Stimulated activated effector memory CD8-positive, alpha-beta T cell treated with anti-CD3 and anti-CD28 coated beads, Interleukin-12 subunit alpha, Interleukin-12 subunit beta, amount 100 ng/mL, for 72 hours (primary cell): ENCODE measurements at regions not wholly inside any gene's neighbourhood (a gene's known extent, or its start where the extent isn't known, plus 50 kb on each side); places are given as distances from the start of the nearest gene placed in this dataset.

Experiments
- ATAC-seq: fragments of 150-1000 bp; cut with Tn5 transposase; 2 replicates; pipeline ENCODE4 v1.10.0; 2021
- DNase-seq, 2 donors: peaks; one replicate each; pipeline ENCODE4 v3.0.0; 2021 to 2022; ENCODE audit warnings: low spot score in 2 of 2
- H3K27ac Mint-ChIP-seq: one replicate; pipeline ENCODE4 v1.8.0; 2022; ENCODE audit warnings: mild to moderate bottlenecking, mixed read lengths
- H3K36me3 Mint-ChIP-seq: one replicate; pipeline ENCODE4 v1.8.0; 2022; ENCODE audit warnings: mild to moderate bottlenecking, mixed read lengths
- H3K4me1 Mint-ChIP-seq: one replicate; pipeline ENCODE4 v1.8.0; 2022; ENCODE audit warnings: mixed read lengths
- H3K4me3 Mint-ChIP-seq: one replicate; pipeline ENCODE4 v1.8.0; 2022; ENCODE audit warnings: mild to moderate bottlenecking, mixed read lengths
- H3K9me3 Mint-ChIP-seq: one replicate; pipeline ENCODE4 v1.8.0; 2022; ENCODE audit warnings: mixed read lengths

- peaks cover 32% of the 10 kb centered on the region for H3K4me1 Mint-ChIP-seq
- H3K27ac Mint-ChIP-seq = no peak overlapping the region
- H3K9me3 Mint-ChIP-seq = no peaks in the 10 kb centered on the region
- H3K36me3 Mint-ChIP-seq = no peaks in the 10 kb centered on the region
- no peak overlapping the region for H3K4me3 Mint-ChIP-seq
- DNase-seq (no peak), ATAC-seq (no peak)
Observed at GRCh38 chr4:10185518-10186227, 69.1 kb upstream of the WDR1 start.

- peaks cover 35% of the 10 kb centered on the region for H3K4me1 Mint-ChIP-seq
- ATAC-seq = no peak
Observed at GRCh38 chr4:10184501-10184938, 67.9 kb upstream of the WDR1 start.

GRCh38 chr4:10184041-10184440, 67.4 kb upstream of the WDR1 start:
- Mint-ChIP-seq H3K36me3 (no peaks in the 10 kb centered on the region), H3K9me3 (no peaks in the 10 kb centered on the region), H3K27ac (peak overlapping the region; percentile 85), H3K4me1 (peaks cover 35% of the 10 kb centered on the region), H3K4me3 (no peak overlapping the region)
- ATAC-seq (no peak), DNase-seq (no peak)

More at GRCh38 chr4:10184501-10184938, 67.9 kb upstream of the WDR1 start:
- Mint-ChIP-seq H3K4me3 (no peak overlapping the region), H3K27ac (no peak overlapping the region), H3K9me3 (no peaks in the 10 kb centered on the region), H3K36me3 (no peaks in the 10 kb centered on the region)
- no peak for DNase-seq

- Mint-ChIP-seq H3K36me3 (no peaks in the 10 kb centered on the region), H3K4me1 (peaks cover 35% of the 10 kb centered on the region), H3K27ac (peak overlapping the region; percentile 85), H3K9me3 (no peaks in the 10 kb centered on the region), H3K4me3 (no peak overlapping the region)
- DNase-seq (no peak), ATAC-seq (peak; percentile 44)
Observed at GRCh38 chr4:10183462-10183861, 66.9 kb upstream of the WDR1 start.

GRCh38 chr4:10182446-10183424, 66.1 kb upstream of the WDR1 start:
- peaks cover 35% of the 10 kb centered on the region for H3K4me1 Mint-ChIP-seq
- no peaks in the 10 kb centered on the region for H3K36me3 Mint-ChIP-seq
- ATAC-seq (peak; percentile 29), DNase-seq (no peak)
- no peaks in the 10 kb centered on the region for H3K9me3 Mint-ChIP-seq
- no peak overlapping the region for H3K4me3 Mint-ChIP-seq
- H3K27ac Mint-ChIP-seq = peak overlapping the region; percentile 85

GRCh38 chr4:10181745-10182445, 65.3 kb upstream of the WDR1 start:
- Mint-ChIP-seq H3K36me3 (no peaks in the 10 kb centered on the region), H3K4me1 (peaks cover 35% of the 10 kb centered on the region), H3K4me3 (peak overlapping the region; percentile 7), H3K27ac (peak overlapping the region; percentile 85), H3K9me3 (no peaks in the 10 kb centered on the region)
- no peak for DNase-seq
- peak; percentile 29 for ATAC-seq

GRCh38 chr4:10180927-10181744, 64.5 kb upstream of the WDR1 start:
- DNase-seq (peak in 1 of 2 donors; percentile 62), ATAC-seq (peak; percentile 96)
- H3K27ac Mint-ChIP-seq = peak overlapping the region; percentile 85

GRCh38 chr4:10180603-10180926, 64.0 kb upstream of the WDR1 start:
- Mint-ChIP-seq H3K27ac (peak overlapping the region; percentile 85), H3K9me3 (no peaks in the 10 kb centered on the region)
- no peak for ATAC-seq

More at GRCh38 chr4:10180927-10181744, 64.5 kb upstream of the WDR1 start:
- H3K9me3 Mint-ChIP-seq = no peaks in the 10 kb centered on the region
- peaks cover 35% of the 10 kb centered on the region for H3K4me1 Mint-ChIP-seq
- H3K36me3 Mint-ChIP-seq = no peaks in the 10 kb centered on the region
- H3K4me3 Mint-ChIP-seq = peak overlapping the region; percentile 7

GRCh38 chr4:10179957-10180602, 63.5 kb upstream of the WDR1 start:
- no peaks in the 10 kb centered on the region for H3K9me3 Mint-ChIP-seq
- ATAC-seq (no peak), DNase-seq (no peak)
- H3K4me1 Mint-ChIP-seq = peaks cover 35% of the 10 kb centered on the region
- H3K27ac Mint-ChIP-seq = peak overlapping the region; percentile 85
- no peak overlapping the region for H3K4me3 Mint-ChIP-seq
- no peaks in the 10 kb centered on the region for H3K36me3 Mint-ChIP-seq

More at GRCh38 chr4:10180603-10180926, 64.0 kb upstream of the WDR1 start:
- Mint-ChIP-seq H3K36me3 (no peaks in the 10 kb centered on the region), H3K4me1 (peaks cover 35% of the 10 kb centered on the region), H3K4me3 (no peak overlapping the region)
- no peak for DNase-seq

- ATAC-seq (no peak), DNase-seq (no peak)
- Mint-ChIP-seq H3K4me3 (no peak overlapping the region), H3K27ac (no peak overlapping the region), H3K9me3 (no peaks in the 10 kb centered on the region), H3K36me3 (no peaks in the 10 kb centered on the region), H3K4me1 (peaks cover 31% of the 10 kb centered on the region)
Observed at GRCh38 chr4:10178763-10179162, 62.2 kb upstream of the WDR1 start.

- H3K9me3 Mint-ChIP-seq = no peaks in the 10 kb centered on the region
- no peak for DNase-seq
- ATAC-seq = no peak
- peaks cover 2% of the 10 kb centered on the region for H3K4me1 Mint-ChIP-seq
- H3K36me3 Mint-ChIP-seq = no peaks in the 10 kb centered on the region
- no peak overlapping the region for H3K4me3 Mint-ChIP-seq
- H3K27ac Mint-ChIP-seq = no peak overlapping the region
Observed at GRCh38 chr4:10175626-10176025, 59.0 kb upstream of the WDR1 start.

GRCh38 chr4:10173754-10174749, 57.5 kb upstream of the WDR1 start:
- H3K27ac Mint-ChIP-seq = peak overlapping the region; percentile 46
- ATAC-seq (no peak), DNase-seq (no peak)
- H3K9me3 Mint-ChIP-seq = no peaks in the 10 kb centered on the region
- H3K4me1 Mint-ChIP-seq = no peaks in the 10 kb centered on the region
- no peak overlapping the region for H3K4me3 Mint-ChIP-seq
- no peaks in the 10 kb centered on the region for H3K36me3 Mint-ChIP-seq

GRCh38 chr4:10173037-10173753, 56.6 kb upstream of the WDR1 start:
- H3K27ac Mint-ChIP-seq = peak overlapping the region; percentile 46
- DNase-seq = no peak
- H3K4me1 Mint-ChIP-seq = no peaks in the 10 kb centered on the region
- H3K4me3 Mint-ChIP-seq = no peak overlapping the region
- ATAC-seq = no peak
- H3K36me3 Mint-ChIP-seq = no peaks in the 10 kb centered on the region
- no peaks in the 10 kb centered on the region for H3K9me3 Mint-ChIP-seq
